IPS-NIHi7 (cell line): ENCODE measurements at regions not wholly inside any gene's neighbourhood (a gene's known extent, or its start where the extent isn't known, plus 50 kb on each side); places are given as distances from the start of the nearest gene placed in this dataset.
"Not testable (repeated sequence)": the region's sequence is repeated elsewhere in the genome, so short reads cannot be mapped to it uniquely, and the experiment has no call there.

Experiments used
- DNase-seq: peaks from one replicate; pipeline ENCODE4 v3.0.0; 2012; ENCODE audit warnings: mixed read lengths; ENCODE audit errors: extremely low spot score

DNA sequence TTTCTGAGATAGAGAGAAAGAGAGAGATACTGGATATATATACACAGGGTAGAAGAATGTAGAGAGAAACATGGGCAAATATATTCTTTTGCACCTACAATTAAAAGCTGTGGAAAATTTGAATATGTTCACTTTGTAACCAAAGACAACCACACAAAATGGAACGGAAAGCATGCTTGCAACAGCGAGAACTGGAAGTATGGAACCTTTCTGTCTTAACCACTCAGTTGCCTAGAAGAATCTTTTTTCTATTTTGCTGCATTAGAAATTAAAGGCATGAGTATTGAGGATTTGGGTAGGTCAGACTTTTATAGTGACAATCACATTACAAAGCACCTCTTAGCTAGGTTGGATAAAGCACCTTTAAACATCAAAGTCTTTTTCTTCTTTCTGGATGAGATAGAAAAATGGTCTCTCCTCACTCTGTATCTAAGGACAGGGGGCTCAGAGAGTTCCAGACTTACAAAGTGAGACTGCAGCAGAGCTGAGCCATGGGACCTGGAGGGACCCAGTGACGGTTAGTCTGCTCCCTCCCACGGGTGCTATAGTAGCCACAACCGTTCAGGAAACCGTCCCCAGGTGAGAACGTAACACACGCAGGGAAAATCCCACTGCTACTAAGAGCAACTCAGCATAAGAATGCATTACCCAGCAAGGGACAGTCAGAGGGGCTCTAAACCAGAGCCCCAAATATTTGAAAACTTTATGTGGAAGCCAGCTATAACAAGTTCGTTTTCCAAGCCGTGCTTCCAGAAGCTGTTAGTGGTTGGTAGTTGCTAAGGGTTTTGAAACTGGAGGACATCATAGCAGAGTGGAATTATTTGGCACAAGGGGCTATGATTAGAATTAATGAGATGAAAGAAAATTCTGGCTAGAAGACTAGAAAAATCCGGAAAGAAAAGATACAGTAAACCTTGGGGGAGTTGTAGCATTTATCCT, 97.1 kb downstream of the DAD1 start:
- no peak for DNase-seq

- DNase-seq = not testable (repeated sequence)
Measured at GRCh38 chr14:22491053-22491452, 98.0 kb downstream of the DAD1 start.

DNA sequence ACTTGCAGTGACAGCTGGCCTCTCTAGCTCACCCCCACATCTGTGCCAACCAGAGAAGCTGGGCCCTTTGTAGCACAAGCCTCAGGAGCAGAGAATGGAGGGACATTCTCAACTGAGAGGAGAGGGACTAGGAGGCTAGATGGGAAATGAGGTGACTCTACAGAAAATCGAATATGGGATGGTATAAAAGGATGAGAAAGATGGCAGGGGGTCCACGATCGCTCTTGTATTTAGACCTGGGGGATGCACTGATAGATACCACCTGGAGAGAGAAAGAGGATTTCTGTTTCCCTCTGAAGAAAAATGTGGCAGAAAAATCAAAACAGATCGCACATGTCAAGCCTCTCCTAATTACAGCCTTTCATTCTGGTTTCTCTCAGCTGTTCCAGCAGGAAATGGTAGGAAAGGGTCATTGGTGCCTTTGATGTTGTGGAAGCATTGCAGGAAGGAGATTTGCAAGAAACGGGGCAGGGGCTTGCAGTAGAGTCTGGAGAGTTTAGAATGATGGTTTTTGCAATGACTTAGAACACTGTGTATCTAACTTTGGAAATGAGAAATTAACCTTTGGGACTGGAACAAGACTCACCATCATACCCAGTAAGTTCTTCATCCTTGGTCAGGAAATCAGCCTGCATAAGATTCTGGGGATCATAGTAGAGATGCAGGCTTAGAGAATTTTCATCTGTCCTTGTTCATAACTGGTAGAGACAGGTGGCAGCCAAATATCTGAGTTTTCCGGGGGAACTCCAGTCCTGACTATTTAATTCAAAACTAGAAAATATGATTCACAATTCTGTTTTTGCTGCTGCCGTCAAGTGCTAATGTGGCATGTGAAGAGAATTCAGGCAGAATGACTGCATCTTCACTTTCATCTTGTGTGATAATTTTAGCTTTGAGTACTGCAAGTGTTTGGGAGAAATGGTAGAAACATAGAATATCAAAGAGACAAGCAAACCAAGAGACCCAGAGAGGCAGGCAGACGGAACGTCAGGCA, 98.8 kb downstream of the DAD1 start:
- no peak for DNase-seq

DNA sequence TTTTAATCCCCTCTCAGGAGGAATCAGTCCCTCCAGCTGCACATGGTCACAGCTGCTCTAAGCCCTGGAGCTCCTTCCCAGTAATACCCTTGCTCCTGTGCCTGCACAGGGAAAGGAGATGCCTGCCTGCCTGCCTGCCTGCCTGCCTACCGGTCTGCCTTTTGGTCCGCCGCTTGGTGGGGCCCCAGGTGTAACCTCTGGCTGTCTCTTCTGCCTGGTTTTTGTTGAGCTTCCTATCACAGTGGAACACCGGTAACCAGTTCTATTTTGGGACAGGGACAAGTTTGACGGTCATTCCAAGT, 99.8 kb downstream of the DAD1 start:
- no peak for DNase-seq

- DNase-seq = no peak
Measured at GRCh38 chr14:22488522-22489243, 100.3 kb downstream of the DAD1 start.

DNA sequence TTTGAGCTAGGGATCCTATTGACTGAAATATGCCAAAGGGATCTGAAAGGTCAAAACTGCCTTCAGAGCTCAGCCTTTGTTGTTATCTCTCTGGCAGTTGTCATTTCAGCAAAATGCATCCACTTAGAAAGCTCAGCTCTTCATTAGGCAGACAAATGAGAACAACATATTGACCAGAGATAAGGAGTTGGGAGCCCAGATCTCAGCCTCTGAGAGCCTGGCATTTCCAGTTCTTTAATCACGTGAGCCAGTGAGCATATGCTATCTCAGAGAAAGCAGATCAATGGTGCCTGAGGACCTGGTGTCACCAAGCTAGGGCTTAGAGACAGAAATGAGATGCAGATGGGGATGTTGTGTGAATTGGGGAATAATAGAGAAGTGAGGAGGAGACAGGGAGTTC, 101.1 kb downstream of the DAD1 start:
- no peak for DNase-seq

- no peak for DNase-seq
Measured at GRCh38 chr14:22487401-22487800, 101.6 kb downstream of the DAD1 start.

- DNase-seq = no peak
Measured at GRCh38 chr14:22486675-22487074, 102.3 kb downstream of the DAD1 start.

GRCh38 chr14:22485649-22486048, 103.4 kb downstream of the DAD1 start:
- DNase-seq = no peak

- DNase-seq = no peak
Measured at GRCh38 chr14:22485178-22485577, 103.8 kb downstream of the DAD1 start.

DNA sequence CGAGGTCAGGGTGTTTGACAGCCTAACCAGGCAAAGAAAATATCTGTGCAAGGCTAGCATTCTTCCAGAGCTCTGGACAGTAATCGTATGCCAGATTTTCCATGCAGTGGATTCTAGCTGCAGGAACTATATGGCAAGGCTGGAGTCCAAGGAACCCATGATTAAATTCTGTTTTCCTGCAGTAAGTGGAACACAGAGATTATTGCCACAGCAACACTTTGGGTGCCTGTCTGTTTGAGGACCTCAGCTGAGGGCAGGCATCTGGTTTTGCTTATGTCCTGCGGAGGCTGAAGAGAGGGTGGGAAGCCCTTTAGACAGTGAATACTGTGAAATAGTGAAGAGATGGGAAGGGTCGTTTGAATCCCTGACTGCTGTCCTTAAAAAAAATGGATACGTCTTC, 104.4 kb downstream of the DAD1 start:
- no peak for DNase-seq

DNA sequence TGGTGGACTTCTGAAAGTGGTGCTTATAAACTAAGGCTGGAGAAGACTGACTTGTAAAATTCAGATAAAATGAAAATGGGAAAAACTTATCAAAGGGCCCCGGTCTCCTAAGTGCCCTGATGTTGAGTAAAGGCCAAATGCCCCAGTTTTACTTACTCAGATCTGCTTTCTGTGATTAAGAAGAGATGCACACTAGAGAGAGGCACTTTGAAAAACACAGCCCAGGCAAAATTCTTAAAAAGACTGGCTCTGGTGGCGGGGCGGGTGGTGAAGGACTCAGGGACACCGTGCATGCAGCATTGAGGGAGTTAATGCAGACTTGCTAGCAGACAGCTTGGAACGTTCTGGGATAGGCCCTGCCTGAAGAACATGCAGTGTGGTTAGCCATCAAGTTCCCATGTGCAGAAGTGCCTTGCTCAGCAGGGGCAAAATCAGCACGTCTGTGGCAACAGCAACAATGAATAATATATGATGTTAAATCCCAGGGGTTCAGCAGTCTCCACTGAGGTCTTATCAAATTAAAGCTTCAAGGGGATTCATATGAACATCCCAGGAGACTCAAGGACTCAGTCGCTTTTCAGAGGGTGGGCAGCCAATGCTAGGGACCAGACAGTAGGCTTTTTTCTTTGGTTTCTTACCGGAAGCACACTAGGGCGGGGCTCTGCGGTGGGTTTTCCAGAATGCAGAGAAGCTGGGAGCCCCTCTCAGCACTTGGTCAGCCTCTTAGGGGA, 105.0 kb downstream of the DAD1 start:
- no peak for DNase-seq

- no peak for DNase-seq
Measured at GRCh38 chr14:22482782-22483553, 106.1 kb downstream of the DAD1 start.

GRCh38 chr14:22482085-22482694, 106.8 kb downstream of the DAD1 start:
- no peak for DNase-seq

GRCh38 chr14:22481546-22481945, 107.5 kb downstream of the DAD1 start:
- no peak for DNase-seq

DNA sequence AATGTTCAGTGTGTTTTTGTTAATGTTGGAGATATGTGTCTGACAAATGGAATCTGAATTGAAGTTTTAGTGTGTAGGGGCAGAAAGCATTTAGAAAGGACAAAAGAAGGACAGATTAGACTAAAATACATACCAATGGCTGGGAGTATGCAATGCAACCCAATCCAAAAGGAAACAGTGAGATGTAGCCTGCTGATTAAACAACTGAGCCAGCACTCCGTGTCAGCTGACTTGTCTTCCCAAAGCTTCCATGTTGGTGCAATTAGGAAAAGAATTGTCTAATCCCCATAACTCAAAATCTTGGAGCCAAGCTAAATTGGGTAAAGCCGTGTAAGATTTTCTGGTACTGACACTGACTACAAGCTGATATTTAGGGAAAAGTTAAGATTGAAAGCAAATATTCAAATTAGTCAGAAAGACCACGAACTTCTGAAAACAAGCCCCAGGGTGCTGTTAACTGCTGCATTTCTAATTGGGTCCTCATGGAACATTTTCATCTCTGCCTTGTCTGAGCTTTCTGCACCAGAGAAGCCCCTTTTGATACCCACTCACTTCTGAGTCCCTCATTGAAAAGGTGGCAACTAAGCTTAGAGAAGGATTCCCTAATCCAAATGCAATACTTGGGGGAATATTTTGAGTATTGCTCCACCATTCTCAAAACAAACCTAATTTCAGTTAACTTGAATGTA, 109.1 kb downstream of the DAD1 start:
- no peak for DNase-seq

- no peak for DNase-seq
Measured at GRCh38 chr14:22479132-22479531, 109.9 kb downstream of the DAD1 start.

DNA sequence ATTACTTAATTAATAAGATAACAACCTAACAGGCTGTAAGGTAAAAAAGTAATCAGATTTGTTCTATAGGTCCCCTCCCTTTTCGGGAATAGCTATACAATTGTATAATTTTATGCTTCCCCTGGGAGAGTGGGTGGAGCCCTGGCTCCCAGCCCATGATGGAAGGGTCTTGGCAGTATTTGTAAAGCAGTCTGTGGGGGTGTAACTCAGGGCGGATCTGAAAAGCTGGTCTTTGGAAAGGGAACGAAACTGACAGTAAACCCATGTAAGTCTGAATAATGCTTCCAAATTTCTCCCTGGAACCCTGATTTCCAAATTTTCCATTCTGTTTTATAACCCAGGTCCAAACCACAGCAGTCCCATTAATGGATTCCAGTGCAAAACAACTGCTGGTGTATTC, 110.4 kb downstream of the DAD1 start:
- no peak for DNase-seq

- no peak for DNase-seq
Measured at GRCh38 chr14:22478247-22478646, 110.8 kb downstream of the DAD1 start.
